ENCODE measurements at regions not wholly inside any gene's neighbourhood (a gene's known extent, or its start where the extent isn't known, plus 50 kb on each side); places are given as distances from the start of the nearest gene placed in this dataset.

DNA sequence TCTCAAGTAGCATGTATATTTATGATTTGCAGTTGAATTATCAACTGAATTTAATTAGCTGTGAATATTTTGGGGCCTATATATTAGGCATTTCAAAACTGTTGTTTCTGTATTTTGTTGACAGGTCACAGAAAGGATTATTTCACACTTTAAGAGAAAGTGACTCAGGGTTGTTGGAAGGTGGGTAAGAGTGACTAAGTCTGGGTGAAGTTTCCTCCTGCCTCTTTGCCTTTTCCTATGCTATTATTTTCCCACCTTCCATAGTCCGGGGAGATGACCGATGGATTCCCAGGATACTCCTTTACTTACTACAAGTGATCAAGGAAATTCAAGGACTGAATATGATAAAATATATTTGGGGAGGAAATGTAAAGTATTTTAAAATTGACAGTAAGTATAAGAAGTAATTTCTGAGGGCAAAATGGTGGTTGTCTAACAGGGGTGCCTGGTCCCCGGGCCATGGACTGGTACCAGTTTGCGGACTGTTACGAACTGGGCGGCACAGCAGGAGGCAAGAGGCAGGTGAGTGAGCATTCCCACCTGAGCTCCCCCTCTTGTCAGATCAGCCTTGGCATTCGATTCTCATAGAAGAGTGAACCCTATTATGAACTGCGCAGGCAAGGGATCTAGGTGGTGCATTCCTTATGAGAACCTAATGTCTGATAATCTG is 175.5 kb upstream of the GPRIN3 start:
- Histone ChIP-seq H3K4me2 (ENCODE audit: control insufficient read depth, extremely low read depth, insufficient read depth, low read depth, low read length) (no peak overlapping the region), H3K9me1 (ENCODE audit: control insufficient read depth, extremely low read depth, insufficient read depth, low read length) (no peaks in the 10 kb centered on the region), H2AFZ (ENCODE audit: control insufficient read depth, low read length) (no peak overlapping the region), H3K9me3 (ENCODE audit: control insufficient read depth, low read depth, low read length) (no peaks in the 10 kb centered on the region), H3K4me3 (ENCODE audit: control insufficient read depth in 2 of 3, extremely low read depth in 1 of 3, insufficient read depth in 2 of 3, low read depth in 1 of 3, low read length in 3 of 3) (no peak overlapping the region), H3K9ac (ENCODE audit: control insufficient read depth, extremely low read depth, insufficient read depth, low read length) (no peak overlapping the region), H3K4me1 (ENCODE audit: control insufficient read depth, extremely low read depth, insufficient read depth, low read length) (no peaks in the 10 kb centered on the region), H3K27me3 (ENCODE audit: control insufficient read depth, extremely low read depth, insufficient read depth, low read length) (no peaks in the 10 kb centered on the region), H3K79me2 (ENCODE audit: control insufficient read depth, insufficient read depth, low read length) (no peaks in the 10 kb centered on the region), H3K36me3 (ENCODE audit: control insufficient read depth in 2 of 2, extremely low read depth in 1 of 2, insufficient read depth in 2 of 2, low read length in 2 of 2) (no peaks in the 10 kb centered on the region), H3K27ac (ENCODE audit: control insufficient read depth, insufficient read depth, low read length) (no peak overlapping the region), H4K20me1 (ENCODE audit: control insufficient read depth, extremely low read depth, insufficient read depth, low read length) (no peaks in the 10 kb centered on the region)
- no peak for TF ChIP-seq CTCF (optimal IDR thresholded peaks at IDR 0.05 in 1 of 3, IDR thresholded peaks at IDR 0.05 in 1 of 3, conservative IDR thresholded peaks at IDR 0.05 in 1 of 3; ENCODE audit: extremely low read depth in 1 of 3, insufficient read depth in 2 of 3, low read length in 3 of 3)
- TF ChIP-seq EZH2 (IDR thresholded peaks at IDR 0.05; ENCODE audit: low read length) = no peak
- dilution Hi-C loops (cut with MboI; ENCODE audit: extremely low pct_ligation_motif_present, low sequenced_read_pairs) = no loop called here
- DNase-seq (ENCODE audit: low read depth, low spot score) (no peak), FAIRE-seq (no peak)

- no peak for DNase-seq (ENCODE audit: low read depth, low spot score)
- FAIRE-seq = no peak
- no peaks in the 10 kb centered on the region for H3K4me1 ChIP-seq (ENCODE audit: control insufficient read depth, extremely low read depth, insufficient read depth, low read length)
Observed at GRCh38 chr4:89482251-89482650, 174.7 kb upstream of the GPRIN3 start.

More at GRCh38 chr4:89482251-89482650, 174.7 kb upstream of the GPRIN3 start:
- Histone ChIP-seq H3K79me2 (ENCODE audit: control insufficient read depth, insufficient read depth, low read length) (no peaks in the 10 kb centered on the region), H3K4me3 (ENCODE audit: control insufficient read depth in 2 of 3, extremely low read depth in 1 of 3, insufficient read depth in 2 of 3, low read depth in 1 of 3, low read length in 3 of 3) (no peak overlapping the region), H4K20me1 (ENCODE audit: control insufficient read depth, extremely low read depth, insufficient read depth, low read length) (no peaks in the 10 kb centered on the region), H3K36me3 (ENCODE audit: control insufficient read depth in 2 of 2, extremely low read depth in 1 of 2, insufficient read depth in 2 of 2, low read length in 2 of 2) (no peaks in the 10 kb centered on the region), H3K9me3 (ENCODE audit: control insufficient read depth, low read depth, low read length) (no peaks in the 10 kb centered on the region), H3K9ac (ENCODE audit: control insufficient read depth, extremely low read depth, insufficient read depth, low read length) (no peak overlapping the region), H3K9me1 (ENCODE audit: control insufficient read depth, extremely low read depth, insufficient read depth, low read length) (no peaks in the 10 kb centered on the region), H3K27me3 (ENCODE audit: control insufficient read depth, extremely low read depth, insufficient read depth, low read length) (no peaks in the 10 kb centered on the region), H3K4me2 (ENCODE audit: control insufficient read depth, extremely low read depth, insufficient read depth, low read depth, low read length) (no peak overlapping the region), H3K27ac (ENCODE audit: control insufficient read depth, insufficient read depth, low read length) (no peak overlapping the region), H2AFZ (ENCODE audit: control insufficient read depth, low read length) (no peak overlapping the region)
- TF ChIP-seq CTCF (optimal IDR thresholded peaks at IDR 0.05 in 1 of 3, IDR thresholded peaks at IDR 0.05 in 1 of 3, conservative IDR thresholded peaks at IDR 0.05 in 1 of 3; ENCODE audit: extremely low read depth in 1 of 3, insufficient read depth in 2 of 3, low read length in 3 of 3) (peak in 2 of 3 experiments; percentile 15 to 62), EZH2 (IDR thresholded peaks at IDR 0.05; ENCODE audit: low read length) (no peak)
- dilution Hi-C loops (cut with MboI; ENCODE audit: extremely low pct_ligation_motif_present, low sequenced_read_pairs) = no loop called here

Measured in keratinocyte (primary cell).